PC-3 (cell line): ENCODE measurements at regions not wholly inside any gene's neighbourhood (a gene's known extent, or its start where the extent isn't known, plus 50 kb on each side); places are given as distances from the start of the nearest gene placed in this dataset.

Experiments used
- CTCF ChIP-seq: fragments of 300-600 bp; sonication (generic); conservative IDR thresholded peaks from 2 replicates; pipeline ENCODE4 v1.5.1; 2017; ENCODE audit warnings: antibody characterized with exemption, low read depth, mild to moderate bottlenecking, low read length
- EZH2phosphoT487 ChIP-seq: fragments of 300-600 bp; sonication (generic); IDR thresholded peaks from 2 replicates; pipeline ENCODE4 v1.6.1; 2018; ENCODE audit warnings: mild to moderate bottlenecking, antibody characterized with exemption, low read length, borderline replicate concordance

DNA sequence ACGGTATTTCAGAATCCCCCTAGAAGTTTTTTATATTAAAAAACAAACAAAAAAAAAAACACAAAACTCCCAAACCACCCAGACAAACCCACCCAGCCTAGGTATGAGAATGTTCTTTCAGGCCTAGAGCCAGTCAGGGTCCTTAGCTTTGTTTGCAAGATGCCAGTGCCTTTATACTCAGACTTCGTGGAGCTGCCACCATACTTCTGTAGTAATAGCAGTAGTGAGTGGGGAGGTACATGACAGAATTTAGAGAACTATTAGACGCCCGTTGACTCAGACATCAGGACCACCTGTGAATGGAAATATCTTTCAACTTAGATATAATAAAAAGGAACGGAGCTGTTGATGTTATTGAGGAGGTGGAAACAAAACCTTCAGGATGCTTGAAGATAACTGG, 138.2 kb upstream of the MKLN1 start:
- TF ChIP-seq CTCF (no peak), EZH2phosphoT487 (no peak)
